H1 (cell line): ENCODE measurements at regions not wholly inside any gene's neighbourhood (a gene's known extent, or its start where the extent isn't known, plus 50 kb on each side); places are given as distances from the start of the nearest gene placed in this dataset.

Source experiments
- CTCF ChIA-PET: fragments of 300-600 bp; sonication (Branson Sonifier 250); formaldehyde crosslinking; loops from one replicate; lab custom pipeline; 2021; ENCODE audit not compliant: partially characterized antibody; lab: Charles Lee
- POLR2A ChIA-PET: fragments of 300-600 bp; sonication (Branson Sonifier 250); formaldehyde crosslinking; loops from one replicate; lab custom pipeline; 2021; ENCODE audit warnings: inconsistent platforms; ENCODE audit not compliant: partially characterized antibody; lab: Charles Lee
- DNase-seq, 2 experiments: peaks; one replicate each; pipeline versions ENCODE4 v3.0.0 to v3.0.0-alpha.2; 2010 to 2022; ENCODE audit warnings: low spot score in 2 of 2, low read depth in 1 of 2, mixed read lengths in 1 of 2
- FAIRE-seq: peaks from 2 replicates; lab custom pipeline; 2011; peaks lifted over from hg19 to GRCh38; lab: Jason Lieb, UNC
- H2AFZ ChIP-seq: 2 replicates; pipeline ENCODE4 v1.8.1; 2012; ENCODE audit warnings: low read length, inconsistent platforms
- H2AK5ac ChIP-seq: 2 replicates; pipeline ENCODE4 v1.6.1; 2013; ENCODE audit warnings: low read depth, low read length
- H2BK120ac ChIP-seq: replicated peaks from 2 replicates; pipeline ENCODE3; 2013; ENCODE audit warnings: low read depth, low read length, inconsistent platforms
- H2BK12ac ChIP-seq: 2 replicates; pipeline ENCODE4 v1.6.1; 2013; ENCODE audit warnings: low read depth, low read length
- H2BK15ac ChIP-seq: 2 replicates; pipeline ENCODE4 v1.6.1; 2013; ENCODE audit warnings: low read length
- H2BK20ac ChIP-seq: 2 replicates; pipeline ENCODE4 v1.6.1; 2013; ENCODE audit warnings: low read length
- H2BK5ac ChIP-seq: 2 replicates; pipeline ENCODE4 v1.6.1; 2013; ENCODE audit warnings: low read depth, low read length
- H3K14ac ChIP-seq: 2 replicates; pipeline ENCODE4 v1.6.1; 2013; ENCODE audit warnings: inconsistent platforms; ENCODE audit not compliant: insufficient read length
- H3K18ac ChIP-seq: 2 replicates; pipeline ENCODE4 v1.6.1; 2013; ENCODE audit warnings: low read length; ENCODE audit errors: extremely low read depth
- H3K23ac ChIP-seq: 2 replicates; pipeline ENCODE4 v1.6.1; 2013; ENCODE audit warnings: inconsistent platforms; ENCODE audit not compliant: insufficient read length
- H3K23me2 ChIP-seq: 2 replicates; pipeline ENCODE4 v1.6.1; 2013; ENCODE audit warnings: low read depth, low read length
- H3K27ac ChIP-seq: 2 replicates; pipeline ENCODE4 v1.6.1; 2011; ENCODE audit warnings: low read depth, low read length, inconsistent platforms
- H3K27me3 ChIP-seq, 4 experiments: replicated peaks in 1 of 4; 1 replicate in 1 of 4; 2 replicates in 3 of 4; pipeline versions ENCODE4 v1.6.1 to v1.8.1; 2011 to 2013; ENCODE audit warnings: low read length in 3 of 4, mild to moderate bottlenecking in 3 of 4, inconsistent platforms in 2 of 4, mixed read lengths in 2 of 4, moderate library complexity in 1 of 4; ENCODE audit not compliant: control insufficient read depth in 3 of 4, insufficient read depth in 3 of 4; ENCODE audit errors: extremely low read depth in 1 of 4
- H3K36me3 ChIP-seq, 4 experiments: 2 replicates each; pipeline versions ENCODE4 v1.6.1 to v1.8.1; 2011 to 2013; ENCODE audit warnings: mild to moderate bottlenecking in 4 of 4, low read length in 3 of 4, moderate library complexity in 2 of 4, control low read depth in 1 of 4, inconsistent platforms in 1 of 4; ENCODE audit not compliant: insufficient read depth in 4 of 4, control insufficient read depth in 2 of 4
- H3K4ac ChIP-seq: replicated peaks from 2 replicates; pipeline ENCODE3; 2013; ENCODE audit warnings: low read length, low read depth, mixed read lengths, inconsistent platforms; ENCODE audit not compliant: insufficient read length
- H3K4me1 ChIP-seq, 4 experiments: replicated peaks in 1 of 4; 1 replicate in 1 of 4; 2 replicates in 3 of 4; pipeline versions ENCODE4 v1.6.1 to v1.8.1; 2011 to 2013; ENCODE audit warnings: low read length in 3 of 4, inconsistent platforms in 2 of 4, mixed read lengths in 1 of 4; ENCODE audit not compliant: insufficient read depth in 4 of 4, control insufficient read depth in 3 of 4
- H3K4me2 ChIP-seq, 2 experiments: 2 replicates each; pipeline versions ENCODE4 v1.6.1 to v1.8.1; 2011 to 2013; ENCODE audit warnings: low read depth in 2 of 2, low read length in 2 of 2, control low read depth in 1 of 2, inconsistent platforms in 1 of 2, mild to moderate bottlenecking in 1 of 2; ENCODE audit not compliant: insufficient read depth in 1 of 2
- H3K4me3 ChIP-seq, 4 experiments: fragments of 200-600, 300-600 bp in 1 of 4; sonication (generic), shearing (Covaris generic), sonication (Bioruptor Twin) in 1 of 4; 2 replicates each; pipeline versions ENCODE4 v1.5.1 to v1.8.1; 2011 to 2016; ENCODE audit warnings: low read length in 4 of 4, low read depth in 3 of 4, control low read depth in 2 of 4, inconsistent platforms in 2 of 4, mild to moderate bottlenecking in 2 of 4, mixed read lengths in 1 of 4, moderate library complexity in 1 of 4; ENCODE audit not compliant: insufficient read depth in 2 of 4; ENCODE audit errors: extremely low read depth in 1 of 4
- H3K56ac ChIP-seq: replicated peaks from 2 replicates; pipeline ENCODE3; 2013; ENCODE audit warnings: low read depth, mild to moderate bottlenecking, mixed read lengths, low read length, inconsistent platforms; ENCODE audit not compliant: insufficient read length
- H3K79me1 ChIP-seq: 2 replicates; pipeline ENCODE4 v1.6.1; 2013; ENCODE audit warnings: low read depth, low read length, control low read depth
- H3K79me2 ChIP-seq, 2 experiments: 2 replicates each; pipeline versions ENCODE4 v1.6.1 to v1.8.1; 2012 to 2013; ENCODE audit warnings: low read length in 2 of 2, mild to moderate bottlenecking in 2 of 2, inconsistent platforms in 1 of 2; ENCODE audit not compliant: insufficient read depth in 2 of 2, control insufficient read depth in 1 of 2
- H3K9ac ChIP-seq, 4 experiments: replicated peaks in 1 of 4; 1 replicate in 1 of 4; 2 replicates in 3 of 4; pipeline versions ENCODE4 v1.6.1 to v1.8.1; 2011 to 2013; ENCODE audit warnings: low read depth in 3 of 4, low read length in 3 of 4, control low read depth in 2 of 4, mild to moderate bottlenecking in 2 of 4, moderate library complexity in 2 of 4, inconsistent platforms in 1 of 4; ENCODE audit errors: extremely low read depth in 1 of 4
- H3K9me3 ChIP-seq, 2 experiments: 2 replicates each; pipeline versions ENCODE4 v1.6.1 to v1.8.1; 2012 to 2013; ENCODE audit warnings: mild to moderate bottlenecking in 2 of 2, moderate library complexity in 2 of 2, control low read depth in 1 of 2, inconsistent platforms in 1 of 2, low read depth in 1 of 2, low read length in 1 of 2, mixed read lengths in 1 of 2; ENCODE audit not compliant: insufficient read depth in 2 of 2
- H4K20me1 ChIP-seq, 2 experiments: replicated peaks in 1 of 2; 2 replicates each; pipeline versions ENCODE3 to v1.8.1; 2011 to 2013; ENCODE audit warnings: inconsistent platforms in 2 of 2, low read length in 2 of 2, mild to moderate bottlenecking in 1 of 2; ENCODE audit not compliant: insufficient read depth in 2 of 2, control insufficient read depth in 1 of 2
- H4K5ac ChIP-seq: 2 replicates; pipeline ENCODE4 v1.6.1; 2013; ENCODE audit warnings: low read length, low read depth, mixed read lengths, inconsistent platforms; ENCODE audit not compliant: insufficient read length
- H4K8ac ChIP-seq: 2 replicates; pipeline ENCODE4 v1.8.0; 2013; ENCODE audit warnings: mild to moderate bottlenecking, moderate library complexity, low read length, inconsistent platforms; ENCODE audit not compliant: insufficient read depth; ENCODE audit errors: extremely low read depth
- H4K91ac ChIP-seq: replicated peaks from 2 replicates; pipeline ENCODE3; 2013; ENCODE audit warnings: low read length, mixed read lengths, inconsistent platforms; ENCODE audit not compliant: insufficient read length
- RAD21 ChIP-seq, 2 experiments: IDR thresholded peaks in 1 of 2; conservative IDR thresholded peaks in 1 of 2; 2 replicates each; pipeline ENCODE4 v1.6.1; 2011; ENCODE audit warnings: low read depth in 2 of 2, low read length in 2 of 2, improper control_type of control experiment in 1 of 2, inconsistent platforms in 1 of 2, mild to moderate bottlenecking in 1 of 2, moderate library complexity in 1 of 2
- WGBS, 2 experiments: shearing (Covaris generic) in 1 of 2; methylation state at CpG; one replicate each; pipeline versions ENCODE4 v1.1.6 to v1.1.7; 2013 to 2015; ENCODE audit warnings: low lambda C conversion rate in 2 of 2, mixed read lengths in 2 of 2, inconsistent platforms in 1 of 2, low coverage in 1 of 2, missing lambda C conversion rate in 1 of 2; ENCODE audit not compliant: insufficient replicate concordance in 2 of 2, insufficient coverage in 1 of 2, insufficient read length in 1 of 2; ENCODE audit errors: extremely low coverage in 1 of 2, missing lambda C conversion rate in 1 of 2; 5-methylcytosine and 5-hydroxymethylcytosine counted together

DNA sequence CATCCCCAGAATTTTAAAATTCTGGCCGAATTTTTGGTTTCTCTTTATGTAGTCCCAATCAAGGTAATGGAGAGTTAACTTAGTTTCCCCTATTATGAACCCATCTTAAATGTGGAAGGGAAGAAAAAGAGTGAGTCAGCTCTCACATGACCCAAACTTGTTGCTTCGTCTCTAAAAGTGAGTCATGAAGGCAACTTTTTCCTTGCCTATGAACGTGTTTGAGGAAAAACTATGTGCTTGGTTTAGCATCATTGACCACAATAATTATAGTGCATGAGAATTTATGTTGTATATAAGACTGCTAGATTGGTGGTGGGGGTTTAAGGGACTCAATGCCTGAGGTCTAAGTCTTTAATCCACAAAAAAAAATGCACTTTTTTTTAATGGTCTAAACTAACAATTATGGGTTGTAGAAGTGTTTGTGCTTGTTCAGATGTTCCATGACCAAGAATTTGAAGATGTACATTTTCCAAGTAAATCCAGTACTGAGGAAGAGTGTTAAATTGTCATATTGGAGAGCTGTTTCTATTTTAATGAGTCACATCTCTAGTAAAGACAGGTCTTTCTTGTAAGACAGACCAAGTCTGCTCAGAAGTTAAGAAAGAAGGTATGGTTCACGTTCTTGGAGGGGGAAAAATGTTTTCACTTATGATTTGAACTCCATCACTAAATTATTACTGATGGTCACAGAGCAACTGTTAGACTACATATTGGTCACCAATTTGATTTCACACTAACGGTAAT is 409.9 kb upstream of the MARCKS start:
- no peak overlapping the region for H3K27ac ChIP-seq
- FAIRE-seq (no peak), DNase-seq (no peak)
- no peak overlapping the region for H2BK12ac ChIP-seq
- H3K56ac ChIP-seq, result no peak overlapping the region
- no peak overlapping the region for H4K8ac ChIP-seq
- 72% methylated on average over 5 of the region's 5 CpGs; no CpG with 5 or more reads in 1 of the 2 experiments for WGBS, 2 experiments
- no peaks in the 10 kb centered on the region for H3K23me2 ChIP-seq
- H3K9ac ChIP-seq, result no peak overlapping the region
- H4K20me1 ChIP-seq, result no peaks in the 10 kb centered on the region
- no peak overlapping the region for H2AK5ac ChIP-seq
- ChIA-PET CTCF (interaction anchor here (0.6 to 1.8 kb wide), 4 partner anchors 12 to 694 kb away, joined by 3 to 6 read pairs (median 4); no protein-coding TSS in a partner anchor), POLR2A (no interaction called here)
- H3K4me3 ChIP-seq, result no peak overlapping the region
- no peak overlapping the region for H2BK5ac ChIP-seq
- no peak overlapping the region for H2BK20ac ChIP-seq
- H4K91ac ChIP-seq, result no peak overlapping the region
- H3K4me2 ChIP-seq, result no peak overlapping the region
- H3K27me3 ChIP-seq, result no peaks in the 10 kb centered on the region
- no peak overlapping the region for H3K23ac ChIP-seq
- H3K14ac ChIP-seq, result no peak overlapping the region
- no peak overlapping the region for H3K4ac ChIP-seq
- H3K79me2 ChIP-seq, result no peaks in the 10 kb centered on the region
- no peaks in the 10 kb centered on the region for H3K36me3 ChIP-seq
- H3K9me3 ChIP-seq, result no peaks in the 10 kb centered on the region; a peak in 1 of 4 replicates
- no peak overlapping the region for H3K18ac ChIP-seq
- H3K4me1 ChIP-seq, result no peaks in the 10 kb centered on the region
- no peak overlapping the region for H2BK15ac ChIP-seq
- H2BK120ac ChIP-seq, result no peak overlapping the region
- H4K5ac ChIP-seq, result no peak overlapping the region
- no peaks in the 10 kb centered on the region for H3K79me1 ChIP-seq
- H2AFZ ChIP-seq, result no peak overlapping the region
- no peak for TF ChIP-seq RAD21 (IDR thresholded peaks at IDR 0.05 in 1 of 2, conservative IDR thresholded peaks at IDR 0.05 in 1 of 2; ENCODE audit: low read depth in 2 of 2, low read length in 2 of 2)
